ENCODE measurements at regions not wholly inside any gene's neighbourhood (a gene's known extent, or its start where the extent isn't known, plus 50 kb on each side); places are given as distances from the start of the nearest gene placed in this dataset.

DNA sequence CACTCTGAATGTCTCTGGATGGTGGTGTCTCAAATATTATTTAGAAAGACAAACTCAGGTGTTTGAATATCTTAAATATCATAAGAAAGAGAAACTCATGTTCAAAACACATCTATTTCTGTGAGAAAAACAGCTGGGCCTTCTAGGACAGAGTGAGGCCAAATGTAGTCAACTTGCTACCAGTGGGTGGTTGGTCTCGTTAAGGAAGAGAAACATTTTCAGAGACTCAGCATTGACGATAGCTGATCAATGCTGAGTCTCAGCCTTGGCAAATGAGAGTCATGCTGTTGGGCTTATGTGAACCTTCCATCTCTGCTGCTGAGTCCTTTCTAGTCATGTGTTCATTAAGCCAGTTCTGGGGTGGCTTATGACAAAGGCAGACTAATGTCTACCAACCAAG, 418.0 kb downstream of the CETN3 start:
- TF ChIP-seq CTCF (IDR thresholded peaks at IDR 0.05) (no peak), POLR2A (IDR thresholded peaks at IDR 0.05) (no peak)
